H1 (cell line): ENCODE measurements at regions not wholly inside any gene's neighbourhood (a gene's known extent, or its start where the extent isn't known, plus 50 kb on each side); places are given as distances from the start of the nearest gene placed in this dataset.

ENCODE experiments used
- CTCF ChIA-PET: fragments of 300-600 bp; sonication (Branson Sonifier 250); formaldehyde crosslinking; loops from one replicate; lab custom pipeline; 2021; ENCODE audit not compliant: partially characterized antibody; lab: Charles Lee
- POLR2A ChIA-PET: fragments of 300-600 bp; sonication (Branson Sonifier 250); formaldehyde crosslinking; loops from one replicate; lab custom pipeline; 2021; ENCODE audit warnings: inconsistent platforms; ENCODE audit not compliant: partially characterized antibody; lab: Charles Lee
- DNase-seq, 2 experiments: peaks; one replicate each; pipeline versions ENCODE4 v3.0.0 to v3.0.0-alpha.2; 2010 to 2022; ENCODE audit warnings: low spot score in 2 of 2, low read depth in 1 of 2, mixed read lengths in 1 of 2
- FAIRE-seq: peaks from 2 replicates; lab custom pipeline; 2011; peaks lifted over from hg19 to GRCh38; lab: Jason Lieb, UNC
- H2AFZ ChIP-seq: 2 replicates; pipeline ENCODE4 v1.8.1; 2012; ENCODE audit warnings: low read length, inconsistent platforms
- H2AK5ac ChIP-seq: 2 replicates; pipeline ENCODE4 v1.6.1; 2013; ENCODE audit warnings: low read depth, low read length
- H2BK120ac ChIP-seq: replicated peaks from 2 replicates; pipeline ENCODE3; 2013; ENCODE audit warnings: low read depth, low read length, inconsistent platforms
- H2BK12ac ChIP-seq: 2 replicates; pipeline ENCODE4 v1.6.1; 2013; ENCODE audit warnings: low read depth, low read length
- H2BK15ac ChIP-seq: 2 replicates; pipeline ENCODE4 v1.6.1; 2013; ENCODE audit warnings: low read length
- H2BK20ac ChIP-seq: 2 replicates; pipeline ENCODE4 v1.6.1; 2013; ENCODE audit warnings: low read length
- H2BK5ac ChIP-seq: 2 replicates; pipeline ENCODE4 v1.6.1; 2013; ENCODE audit warnings: low read depth, low read length
- H3K14ac ChIP-seq: 2 replicates; pipeline ENCODE4 v1.6.1; 2013; ENCODE audit warnings: inconsistent platforms; ENCODE audit not compliant: insufficient read length
- H3K18ac ChIP-seq: 2 replicates; pipeline ENCODE4 v1.6.1; 2013; ENCODE audit warnings: low read length; ENCODE audit errors: extremely low read depth
- H3K23ac ChIP-seq: 2 replicates; pipeline ENCODE4 v1.6.1; 2013; ENCODE audit warnings: inconsistent platforms; ENCODE audit not compliant: insufficient read length
- H3K23me2 ChIP-seq: 2 replicates; pipeline ENCODE4 v1.6.1; 2013; ENCODE audit warnings: low read depth, low read length
- H3K27ac ChIP-seq: 2 replicates; pipeline ENCODE4 v1.6.1; 2011; ENCODE audit warnings: low read depth, low read length, inconsistent platforms
- H3K27me3 ChIP-seq, 4 experiments: replicated peaks in 1 of 4; 1 replicate in 1 of 4; 2 replicates in 3 of 4; pipeline versions ENCODE4 v1.6.1 to v1.8.1; 2011 to 2013; ENCODE audit warnings: low read length in 3 of 4, mild to moderate bottlenecking in 3 of 4, inconsistent platforms in 2 of 4, mixed read lengths in 2 of 4, moderate library complexity in 1 of 4; ENCODE audit not compliant: control insufficient read depth in 3 of 4, insufficient read depth in 3 of 4; ENCODE audit errors: extremely low read depth in 1 of 4
- H3K36me3 ChIP-seq, 4 experiments: 2 replicates each; pipeline versions ENCODE4 v1.6.1 to v1.8.1; 2011 to 2013; ENCODE audit warnings: mild to moderate bottlenecking in 4 of 4, low read length in 3 of 4, moderate library complexity in 2 of 4, control low read depth in 1 of 4, inconsistent platforms in 1 of 4; ENCODE audit not compliant: insufficient read depth in 4 of 4, control insufficient read depth in 2 of 4
- H3K4ac ChIP-seq: replicated peaks from 2 replicates; pipeline ENCODE3; 2013; ENCODE audit warnings: low read length, low read depth, mixed read lengths, inconsistent platforms; ENCODE audit not compliant: insufficient read length
- H3K4me1 ChIP-seq, 4 experiments: replicated peaks in 1 of 4; 1 replicate in 1 of 4; 2 replicates in 3 of 4; pipeline versions ENCODE4 v1.6.1 to v1.8.1; 2011 to 2013; ENCODE audit warnings: low read length in 3 of 4, inconsistent platforms in 2 of 4, mixed read lengths in 1 of 4; ENCODE audit not compliant: insufficient read depth in 4 of 4, control insufficient read depth in 3 of 4
- H3K4me2 ChIP-seq, 2 experiments: 2 replicates each; pipeline versions ENCODE4 v1.6.1 to v1.8.1; 2011 to 2013; ENCODE audit warnings: low read depth in 2 of 2, low read length in 2 of 2, control low read depth in 1 of 2, inconsistent platforms in 1 of 2, mild to moderate bottlenecking in 1 of 2; ENCODE audit not compliant: insufficient read depth in 1 of 2
- H3K4me3 ChIP-seq, 4 experiments: fragments of 200-600, 300-600 bp in 1 of 4; sonication (generic), shearing (Covaris generic), sonication (Bioruptor Twin) in 1 of 4; 2 replicates each; pipeline versions ENCODE4 v1.5.1 to v1.8.1; 2011 to 2016; ENCODE audit warnings: low read length in 4 of 4, low read depth in 3 of 4, control low read depth in 2 of 4, inconsistent platforms in 2 of 4, mild to moderate bottlenecking in 2 of 4, mixed read lengths in 1 of 4, moderate library complexity in 1 of 4; ENCODE audit not compliant: insufficient read depth in 2 of 4; ENCODE audit errors: extremely low read depth in 1 of 4
- H3K56ac ChIP-seq: replicated peaks from 2 replicates; pipeline ENCODE3; 2013; ENCODE audit warnings: low read depth, mild to moderate bottlenecking, mixed read lengths, low read length, inconsistent platforms; ENCODE audit not compliant: insufficient read length
- H3K79me1 ChIP-seq: 2 replicates; pipeline ENCODE4 v1.6.1; 2013; ENCODE audit warnings: low read depth, low read length, control low read depth
- H3K79me2 ChIP-seq, 2 experiments: 2 replicates each; pipeline versions ENCODE4 v1.6.1 to v1.8.1; 2012 to 2013; ENCODE audit warnings: low read length in 2 of 2, mild to moderate bottlenecking in 2 of 2, inconsistent platforms in 1 of 2; ENCODE audit not compliant: insufficient read depth in 2 of 2, control insufficient read depth in 1 of 2
- H3K9ac ChIP-seq, 4 experiments: replicated peaks in 1 of 4; 1 replicate in 1 of 4; 2 replicates in 3 of 4; pipeline versions ENCODE4 v1.6.1 to v1.8.1; 2011 to 2013; ENCODE audit warnings: low read depth in 3 of 4, low read length in 3 of 4, control low read depth in 2 of 4, mild to moderate bottlenecking in 2 of 4, moderate library complexity in 2 of 4, inconsistent platforms in 1 of 4; ENCODE audit errors: extremely low read depth in 1 of 4
- H3K9me3 ChIP-seq, 2 experiments: 2 replicates each; pipeline versions ENCODE4 v1.6.1 to v1.8.1; 2012 to 2013; ENCODE audit warnings: mild to moderate bottlenecking in 2 of 2, moderate library complexity in 2 of 2, control low read depth in 1 of 2, inconsistent platforms in 1 of 2, low read depth in 1 of 2, low read length in 1 of 2, mixed read lengths in 1 of 2; ENCODE audit not compliant: insufficient read depth in 2 of 2
- H4K20me1 ChIP-seq, 2 experiments: replicated peaks in 1 of 2; 2 replicates each; pipeline versions ENCODE3 to v1.8.1; 2011 to 2013; ENCODE audit warnings: inconsistent platforms in 2 of 2, low read length in 2 of 2, mild to moderate bottlenecking in 1 of 2; ENCODE audit not compliant: insufficient read depth in 2 of 2, control insufficient read depth in 1 of 2
- H4K5ac ChIP-seq: 2 replicates; pipeline ENCODE4 v1.6.1; 2013; ENCODE audit warnings: low read length, low read depth, mixed read lengths, inconsistent platforms; ENCODE audit not compliant: insufficient read length
- H4K8ac ChIP-seq: 2 replicates; pipeline ENCODE4 v1.8.0; 2013; ENCODE audit warnings: mild to moderate bottlenecking, moderate library complexity, low read length, inconsistent platforms; ENCODE audit not compliant: insufficient read depth; ENCODE audit errors: extremely low read depth
- H4K91ac ChIP-seq: replicated peaks from 2 replicates; pipeline ENCODE3; 2013; ENCODE audit warnings: low read length, mixed read lengths, inconsistent platforms; ENCODE audit not compliant: insufficient read length
- NRF1 ChIP-seq: IDR thresholded peaks from 2 replicates; pipeline ENCODE4 v1.6.1; 2011; ENCODE audit warnings: mild to moderate bottlenecking, low read depth, low read length, improper control_type of control experiment
- TCF12 ChIP-seq: IDR thresholded peaks from 2 replicates; pipeline ENCODE4 v1.6.1; 2011; ENCODE audit warnings: low read depth, mild to moderate bottlenecking, low read length
- WGBS, 2 experiments: shearing (Covaris generic) in 1 of 2; methylation state at CpG; one replicate each; pipeline versions ENCODE4 v1.1.6 to v1.1.7; 2013 to 2015; ENCODE audit warnings: low lambda C conversion rate in 2 of 2, mixed read lengths in 2 of 2, inconsistent platforms in 1 of 2, low coverage in 1 of 2, missing lambda C conversion rate in 1 of 2; ENCODE audit not compliant: insufficient replicate concordance in 2 of 2, insufficient coverage in 1 of 2, insufficient read length in 1 of 2; ENCODE audit errors: extremely low coverage in 1 of 2, missing lambda C conversion rate in 1 of 2; 5-methylcytosine and 5-hydroxymethylcytosine counted together

- Histone ChIP-seq H2AK5ac (no peak overlapping the region), H3K4me3 (no peak overlapping the region), H4K91ac (no peak overlapping the region), H3K56ac (no peak overlapping the region), H2BK15ac (no peak overlapping the region), H2BK5ac (no peak overlapping the region), H3K9ac (no peak overlapping the region), H3K27me3 (no peaks in the 10 kb centered on the region), H3K9me3 (no peaks in the 10 kb centered on the region), H3K18ac (no peak overlapping the region), H3K23me2 (no peaks in the 10 kb centered on the region), H3K4me1 (no peaks in the 10 kb centered on the region), H3K4ac (no peak overlapping the region), H3K79me2 (no peaks in the 10 kb centered on the region), H2AFZ (no peak overlapping the region), H2BK12ac (no peak overlapping the region), H3K79me1 (no peaks in the 10 kb centered on the region), H3K14ac (no peak overlapping the region), H2BK120ac (no peak overlapping the region), H4K8ac (no peak overlapping the region), H3K23ac (no peak overlapping the region), H2BK20ac (no peak overlapping the region), H3K4me2 (no peak overlapping the region), H3K36me3 (no peaks in the 10 kb centered on the region), H3K27ac (no peak overlapping the region), H4K20me1 (no peaks in the 10 kb centered on the region), H4K5ac (no peak overlapping the region)
- TF ChIP-seq TCF12 (no peak), NRF1 (no peak)
- WGBS, 2 experiments, result 84% methylated on average over 2 of the region's 2 CpGs; no CpG with 5 or more reads in 1 of the 2 experiments
- POLR2A ChIA-PET, result no interaction called here
- no peak for DNase-seq
- CTCF ChIA-PET, result no interaction called here
- FAIRE-seq, result no peak
Measured at GRCh38 chr2:183522489-183523266, 398.4 kb downstream of the NUP35 start.
